IMR-90 (cell line): ENCODE measurements at regions not wholly inside any gene's neighbourhood (a gene's known extent, or its start where the extent isn't known, plus 50 kb on each side); places are given as distances from the start of the nearest gene placed in this dataset.

Experiments
- ATAC-seq: fragments of 200-7000 bp; cut with Tn5 transposase; 2 replicates; pipeline ENCODE4 v1.9.1; 2020; ENCODE audit warnings: low read depth, mild to moderate bottlenecking, moderate library complexity
- BruUV-seq: library from RNA; stranded (reverse); fragments of 400-500 nt; replicated peaks from 2 replicates; lab custom pipeline; 2021; lab: Mats Ljungman, UMichigan
- CTCF ChIA-PET: fragments of 300-600 bp; formaldehyde crosslinking; extraction: SDS; loops from one replicate; lab custom pipeline; 2021; ENCODE audit warnings: antibody characterized with exemption; lab: Yijun Ruan, JAX
- POLR2A ChIA-PET: fragments of 300-600 bp; sonication (Branson Sonifier 250); formaldehyde crosslinking; loops from one replicate; lab custom pipeline; 2022; ENCODE audit warnings: antibody characterized with exemption; ENCODE audit not compliant: unreplicated experiment; lab: Charles Lee
- DNase-seq: peaks from one replicate; pipeline ENCODE4 v3.0.0; 2013
- H2AFZ ChIP-seq: replicated peaks from 2 replicates; pipeline ENCODE3; 2013; ENCODE audit warnings: low read length, mild to moderate bottlenecking; ENCODE audit not compliant: poor library complexity
- H2AK5ac ChIP-seq: 2 replicates; pipeline ENCODE4 v1.6.1; 2013; ENCODE audit warnings: low read depth, low read length, inconsistent platforms
- H2AK9ac ChIP-seq: replicated peaks from 2 replicates; pipeline ENCODE3; 2013; ENCODE audit warnings: mild to moderate bottlenecking, low read depth, low read length, moderate library complexity; ENCODE audit not compliant: poor library complexity
- H2BK120ac ChIP-seq: 2 replicates; pipeline ENCODE4 v1.6.1; 2013; ENCODE audit warnings: low read depth, low read length, inconsistent platforms
- H2BK15ac ChIP-seq: 3 replicates; pipeline ENCODE4 v1.6.1; 2013; ENCODE audit warnings: low read depth, low read length, inconsistent platforms
- H2BK20ac ChIP-seq: 2 replicates; pipeline ENCODE4 v1.6.1; 2013; ENCODE audit warnings: low read depth, mild to moderate bottlenecking, inconsistent platforms, low read length, moderate library complexity
- H2BK5ac ChIP-seq: 2 replicates; pipeline ENCODE4 v1.6.1; 2013; ENCODE audit warnings: mild to moderate bottlenecking, low read depth, low read length, inconsistent platforms; ENCODE audit not compliant: poor library complexity, severe bottlenecking
- H3K14ac ChIP-seq: replicated peaks from 2 replicates; pipeline ENCODE4 v1.6.1; 2013; ENCODE audit warnings: low read depth, low read length, inconsistent platforms
- H3K18ac ChIP-seq: 2 replicates; pipeline ENCODE4 v1.6.1; 2013; ENCODE audit warnings: low read depth, low read length, control low read depth
- H3K23ac ChIP-seq: 2 replicates; pipeline ENCODE4 v1.6.1; 2013; ENCODE audit warnings: low read depth, low read length, inconsistent platforms
- H3K27ac ChIP-seq: 2 replicates; pipeline ENCODE4 v1.5.1; 2013; ENCODE audit warnings: mild to moderate bottlenecking, control low read depth, low read length; ENCODE audit not compliant: insufficient read depth
- H3K27me3 ChIP-seq: 2 replicates; pipeline ENCODE4 v1.6.1; 2013; ENCODE audit warnings: low read length; ENCODE audit not compliant: control insufficient read depth, insufficient read depth
- H3K36me3 ChIP-seq: 2 replicates; pipeline ENCODE4 v1.6.1; 2013; ENCODE audit warnings: low read length, mixed read lengths; ENCODE audit not compliant: control insufficient read depth, insufficient read depth
- H3K4ac ChIP-seq: 2 replicates; pipeline ENCODE4 v1.6.1; 2013; ENCODE audit warnings: low read depth, low read length, inconsistent platforms
- H3K4me1 ChIP-seq: 2 replicates; pipeline ENCODE4 v1.6.1; 2013; ENCODE audit warnings: low read length, mixed read lengths; ENCODE audit not compliant: control insufficient read depth, insufficient read depth
- H3K4me2 ChIP-seq: 2 replicates; pipeline ENCODE4 v1.6.1; 2013; ENCODE audit warnings: low read depth, mild to moderate bottlenecking, control low read depth, low read length, moderate library complexity
- H3K4me3 ChIP-seq: 2 replicates; pipeline ENCODE4 v1.5.1; 2013; ENCODE audit warnings: low read depth, mild to moderate bottlenecking, control low read depth, low read length, moderate library complexity; ENCODE audit not compliant: insufficient read depth
- H3K56ac ChIP-seq: 2 replicates; pipeline ENCODE4 v1.6.1; 2013; ENCODE audit warnings: low read length, inconsistent platforms; ENCODE audit not compliant: insufficient read depth; ENCODE audit errors: extremely low read depth
- H3K79me1 ChIP-seq, 2 experiments: 2 replicates each; pipeline ENCODE4 v1.6.1; 2013; ENCODE audit warnings: low read length in 2 of 2, inconsistent platforms in 1 of 2, low read depth in 1 of 2
- H3K9ac ChIP-seq: 2 replicates; pipeline ENCODE4 v1.6.1; 2013; ENCODE audit warnings: low read depth, low read length, control low read depth
- H3K9me1 ChIP-seq: 2 replicates; pipeline ENCODE4 v1.6.1; 2013; ENCODE audit warnings: low read length, inconsistent platforms; ENCODE audit not compliant: insufficient read depth
- H3K9me3 ChIP-seq: 2 replicates; pipeline ENCODE4 v1.6.1; 2013; ENCODE audit warnings: low read length; ENCODE audit not compliant: control insufficient read depth, insufficient read depth
- H4K20me1 ChIP-seq: 2 replicates; pipeline ENCODE4 v1.6.1; 2013; ENCODE audit warnings: low read length, inconsistent platforms; ENCODE audit not compliant: insufficient read depth
- H4K5ac ChIP-seq: 2 replicates; pipeline ENCODE4 v1.6.1; 2013; ENCODE audit warnings: mild to moderate bottlenecking, low read depth, low read length, control low read depth
- H4K8ac ChIP-seq, 2 experiments: 2 replicates each; pipeline ENCODE4 v1.6.1; 2013; ENCODE audit warnings: low read depth in 2 of 2, low read length in 2 of 2, control low read depth in 1 of 2, inconsistent platforms in 1 of 2
- H4K91ac ChIP-seq: 2 replicates; pipeline ENCODE4 v1.6.1; 2013; ENCODE audit warnings: low read depth, low read length, inconsistent platforms; ENCODE audit not compliant: insufficient read depth
- BHLHE40 ChIP-seq: fragments of 150-350 bp; IDR thresholded peaks from 2 replicates; pipeline ENCODE4 v1.6.1; 2016; ENCODE audit warnings: mild to moderate bottlenecking, low read depth, low read length
- CEBPB ChIP-seq: IDR thresholded peaks from 2 replicates; pipeline ENCODE4 v1.6.1; 2012; ENCODE audit warnings: low read depth, low read length, improper control_type of control experiment
- CHD1 ChIP-seq: IDR thresholded peaks from 2 replicates; pipeline ENCODE4 v1.6.1; 2012; ENCODE audit warnings: low read depth, low read length, improper control_type of control experiment
- ELK1 ChIP-seq: fragments of 150-350 bp; IDR thresholded peaks from 2 replicates; pipeline ENCODE4 v1.6.1; 2016; ENCODE audit warnings: low read depth, mild to moderate bottlenecking, low read length, moderate library complexity, borderline replicate concordance
- FOS ChIP-seq: fragments of 150-350 bp; IDR thresholded peaks from 2 replicates; pipeline ENCODE4 v1.6.1; 2016; ENCODE audit warnings: low read depth, low read length
- MAFK ChIP-seq: IDR thresholded peaks from 2 replicates; pipeline ENCODE4 v1.6.1; 2012; ENCODE audit warnings: low read depth, low read length, improper control_type of control experiment
- MAZ ChIP-seq: IDR thresholded peaks from 2 replicates; pipeline ENCODE4 v1.6.1; 2012; ENCODE audit warnings: low read depth, mild to moderate bottlenecking, low read length, improper control_type of control experiment, moderate library complexity, borderline replicate concordance
- MXI1 ChIP-seq: IDR thresholded peaks from 2 replicates; pipeline ENCODE4 v1.6.1; 2012; ENCODE audit warnings: low read depth, mild to moderate bottlenecking, low read length, moderate library complexity, borderline replicate concordance
- NFE2L2 ChIP-seq: fragments of 150-350 bp; IDR thresholded peaks from 2 replicates; pipeline ENCODE4 v1.6.1; 2016; ENCODE audit warnings: low read depth, mild to moderate bottlenecking, low read length
- POLR2A ChIP-seq: IDR thresholded peaks from 2 replicates; pipeline ENCODE4 v1.6.1; 2012; ENCODE audit warnings: mild to moderate bottlenecking, low read depth, low read length
- RAD21 ChIP-seq: IDR thresholded peaks from 2 replicates; pipeline ENCODE4 v1.6.1; 2012; ENCODE audit warnings: low read length, improper control_type of control experiment
- RCOR1 ChIP-seq: IDR thresholded peaks from 2 replicates; pipeline ENCODE4 v1.6.1; 2012; ENCODE audit warnings: mild to moderate bottlenecking, low read length, improper control_type of control experiment; ENCODE audit not compliant: insufficient replicate concordance
- RFX5 ChIP-seq: IDR thresholded peaks from 2 replicates; pipeline ENCODE4 v1.8.0; 2012; ENCODE audit warnings: low read depth, mild to moderate bottlenecking, low read length, moderate library complexity
- SMC3 ChIP-seq: fragments of 150-350 bp; IDR thresholded peaks from 2 replicates; pipeline ENCODE4 v1.6.1; 2016; ENCODE audit warnings: low read depth, mild to moderate bottlenecking, antibody characterized with exemption, low read length, moderate library complexity
- USF2 ChIP-seq: fragments of 150-350 bp; IDR thresholded peaks from 2 replicates; pipeline ENCODE4 v1.6.1; 2017; ENCODE audit warnings: mild to moderate bottlenecking, antibody characterized with exemption, low read length, low read depth
- WGBS, 2 experiments: methylation state at CpG; one replicate each; pipeline versions ENCODE4 v1.1.5 to v1.1.7; 2013; ENCODE audit warnings: missing lambda C conversion rate in 2 of 2; ENCODE audit not compliant: insufficient read length in 1 of 2; ENCODE audit errors: extremely low coverage in 2 of 2; 5-methylcytosine and 5-hydroxymethylcytosine counted together
- dilution Hi-C: fragments of 300-500 bp; cut with HindIII; formaldehyde crosslinking; loops from one replicate; pipeline ENCODE4 v1.14.3; 2018; ENCODE audit warnings: low sequenced_read_pairs; ENCODE audit not compliant: unreplicated experiment
- in situ Hi-C: fragments of 300-500 bp; cut with MboI; formaldehyde crosslinking; loops from 3 replicates; pipeline ENCODE4 v1.14.3; 2019; ENCODE audit warnings: low sequenced_read_pairs, inconsistent platforms, mixed read lengths
- intact Hi-C: fragments of 100-400 bp; cut with micrococcal nuclease; formaldehyde crosslinking; loops from 2 replicates; pipeline ENCODE4 v1.10.0; 2022
- TF ChIP-seq, protein P1 (sequence below): conservative IDR thresholded peaks from 2 replicates; pipeline ENCODE4 v1.5.1; 2012; ENCODE audit warnings: mild to moderate bottlenecking, low read depth, low read length, improper control_type of control experiment

- Histone ChIP-seq H3K27me3 (no peaks in the 10 kb centered on the region), H3K4me1 (no peaks in the 10 kb centered on the region), H3K9me3 (no peaks in the 10 kb centered on the region), H3K18ac (no peak overlapping the region), H3K36me3 (no peaks in the 10 kb centered on the region), H3K4ac (no peak overlapping the region), H3K14ac (no peak overlapping the region), H3K9ac (no peak overlapping the region), H3K23ac (no peak overlapping the region), H3K56ac (no peak overlapping the region), H2BK15ac (no peak overlapping the region), H4K20me1 (no peaks in the 10 kb centered on the region), H2AK9ac (no peak overlapping the region), H2BK5ac (no peak overlapping the region), H3K9me1 (no peaks in the 10 kb centered on the region), H3K27ac (no peak overlapping the region), H4K8ac (no peak overlapping the region), H2AK5ac (no peak overlapping the region), H4K5ac (no peak overlapping the region), H3K79me1 (no peaks in the 10 kb centered on the region), H3K4me3 (no peak overlapping the region), H2BK20ac (no peak overlapping the region), H4K91ac (no peak overlapping the region), H3K4me2 (no peak overlapping the region), H2AFZ (no peak overlapping the region), H2BK120ac (no peak overlapping the region)
- intact Hi-C loops (no loop called here), in situ Hi-C loops (no loop called here), dilution Hi-C loops (no loop called here)
- TF ChIP-seq SMC3 (no peak), ELK1 (no peak), RAD21 (no peak), MAFK (no peak), CHD1 (no peak), RFX5 (no peak), MAZ (no peak), POLR2A (no peak), RCOR1 (no peak), MXI1 (no peak), NFE2L2 (no peak), CEBPB (no peak), FOS (no peak), BHLHE40 (no peak), USF2 (no peak)
- TF ChIP-seq, protein P1, sequence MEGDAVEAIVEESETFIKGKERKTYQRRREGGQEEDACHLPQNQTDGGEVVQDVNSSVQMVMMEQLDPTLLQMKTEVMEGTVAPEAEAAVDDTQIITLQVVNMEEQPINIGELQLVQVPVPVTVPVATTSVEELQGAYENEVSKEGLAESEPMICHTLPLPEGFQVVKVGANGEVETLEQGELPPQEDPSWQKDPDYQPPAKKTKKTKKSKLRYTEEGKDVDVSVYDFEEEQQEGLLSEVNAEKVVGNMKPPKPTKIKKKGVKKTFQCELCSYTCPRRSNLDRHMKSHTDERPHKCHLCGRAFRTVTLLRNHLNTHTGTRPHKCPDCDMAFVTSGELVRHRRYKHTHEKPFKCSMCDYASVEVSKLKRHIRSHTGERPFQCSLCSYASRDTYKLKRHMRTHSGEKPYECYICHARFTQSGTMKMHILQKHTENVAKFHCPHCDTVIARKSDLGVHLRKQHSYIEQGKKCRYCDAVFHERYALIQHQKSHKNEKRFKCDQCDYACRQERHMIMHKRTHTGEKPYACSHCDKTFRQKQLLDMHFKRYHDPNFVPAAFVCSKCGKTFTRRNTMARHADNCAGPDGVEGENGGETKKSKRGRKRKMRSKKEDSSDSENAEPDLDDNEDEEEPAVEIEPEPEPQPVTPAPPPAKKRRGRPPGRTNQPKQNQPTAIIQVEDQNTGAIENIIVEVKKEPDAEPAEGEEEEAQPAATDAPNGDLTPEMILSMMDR: no peak
- CTCF ChIA-PET: no interaction called here
- DNase-seq: no peak
- no peak for ATAC-seq
- no TSS peak for BruUV-seq
- POLR2A ChIA-PET: no interaction called here
- WGBS, 2 experiments: no CpG with 5 or more reads among the region's 1 CpG
Observed at GRCh38 chr1:187516874-187517273, 688.1 kb downstream of the PLA2G4A start.
